ENCODE measurements at regions not wholly inside any gene's neighbourhood (a gene's known extent, or its start where the extent isn't known, plus 50 kb on each side); places are given as distances from the start of the nearest gene placed in this dataset.

DNA sequence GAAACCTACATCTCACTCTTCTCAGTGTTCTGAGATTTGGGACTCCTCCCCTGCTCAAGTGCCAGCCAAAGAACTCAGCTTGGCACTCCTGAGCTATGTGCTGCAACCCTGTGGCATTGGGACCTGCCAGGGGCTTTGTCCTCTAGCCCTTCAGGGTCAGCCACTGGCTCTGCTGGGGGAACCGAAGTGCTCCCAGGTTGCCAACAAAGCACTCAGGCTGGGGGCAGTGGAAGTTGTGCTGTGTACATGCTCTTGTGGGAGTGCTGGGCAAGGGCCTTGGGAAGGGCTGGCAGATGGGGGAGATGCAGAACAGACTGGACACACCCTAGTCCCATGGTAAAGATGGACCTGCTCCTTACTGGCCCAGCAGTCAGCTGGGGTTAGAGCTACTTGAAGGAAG lies 498.6 kb downstream of the CAAP1 start:
- H3K27me3 ChIP-seq (ENCODE audit: insufficient read depth, low read length) = no peaks in the 10 kb centered on the region
- TF ChIP-seq, protein P1, sequence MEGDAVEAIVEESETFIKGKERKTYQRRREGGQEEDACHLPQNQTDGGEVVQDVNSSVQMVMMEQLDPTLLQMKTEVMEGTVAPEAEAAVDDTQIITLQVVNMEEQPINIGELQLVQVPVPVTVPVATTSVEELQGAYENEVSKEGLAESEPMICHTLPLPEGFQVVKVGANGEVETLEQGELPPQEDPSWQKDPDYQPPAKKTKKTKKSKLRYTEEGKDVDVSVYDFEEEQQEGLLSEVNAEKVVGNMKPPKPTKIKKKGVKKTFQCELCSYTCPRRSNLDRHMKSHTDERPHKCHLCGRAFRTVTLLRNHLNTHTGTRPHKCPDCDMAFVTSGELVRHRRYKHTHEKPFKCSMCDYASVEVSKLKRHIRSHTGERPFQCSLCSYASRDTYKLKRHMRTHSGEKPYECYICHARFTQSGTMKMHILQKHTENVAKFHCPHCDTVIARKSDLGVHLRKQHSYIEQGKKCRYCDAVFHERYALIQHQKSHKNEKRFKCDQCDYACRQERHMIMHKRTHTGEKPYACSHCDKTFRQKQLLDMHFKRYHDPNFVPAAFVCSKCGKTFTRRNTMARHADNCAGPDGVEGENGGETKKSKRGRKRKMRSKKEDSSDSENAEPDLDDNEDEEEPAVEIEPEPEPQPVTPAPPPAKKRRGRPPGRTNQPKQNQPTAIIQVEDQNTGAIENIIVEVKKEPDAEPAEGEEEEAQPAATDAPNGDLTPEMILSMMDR (IDR thresholded peaks at IDR 0.05; ENCODE audit: extremely low read depth, low read depth, low read length) = no peak

DNA sequence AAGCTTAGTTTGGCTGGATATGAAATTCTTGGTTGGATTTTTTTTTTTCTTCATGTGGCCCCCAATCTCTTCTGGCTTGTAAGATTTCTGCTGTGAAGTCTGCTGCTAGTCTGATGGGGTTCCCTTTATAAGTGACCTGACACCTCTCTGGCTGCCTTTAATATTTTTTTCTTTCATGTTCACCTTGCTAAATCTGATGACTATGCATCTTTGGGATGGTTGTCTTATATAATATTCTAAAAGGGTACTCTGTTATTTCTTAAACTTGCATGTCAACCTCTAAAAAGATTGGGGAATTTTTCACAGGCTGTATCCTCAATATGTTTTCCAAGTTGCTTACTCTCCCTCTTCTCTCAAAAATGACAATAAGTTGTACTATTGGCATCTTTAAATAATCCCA lies 500.0 kb downstream of the CAAP1 start:
- Histone ChIP-seq H3K27ac (ENCODE audit: low read depth, low read length) (no peak overlapping the region), H4K20me1 (ENCODE audit: insufficient read depth, low read length) (no peaks in the 10 kb centered on the region), H3K79me2 (ENCODE audit: insufficient read depth, low read length) (no peaks in the 10 kb centered on the region), H3K4me2 (ENCODE audit: insufficient read depth, low read length) (no peak overlapping the region), H3K36me3 (ENCODE audit: insufficient read depth, low read length) (no peaks in the 10 kb centered on the region), H3K4me3 (ENCODE audit: insufficient read depth, low read length) (no peak overlapping the region), H3K27me3 (ENCODE audit: insufficient read depth, low read length) (no peaks in the 10 kb centered on the region), H2AFZ (ENCODE audit: low read length) (no peak overlapping the region), H3K9me3 (ENCODE audit: low read depth, low read length) (no peaks in the 10 kb centered on the region), H3K4me1 (ENCODE audit: insufficient read depth, low read length) (no peaks in the 10 kb centered on the region)
- DNase-seq (ENCODE audit: insufficient read length, low spot score, missing footprints) = no peak
- TF ChIP-seq, protein P1 (IDR thresholded peaks at IDR 0.05; ENCODE audit: extremely low read depth, low read depth, low read length) = no peak

More for the DNA sequence above, 498.6 kb downstream of the CAAP1 start:
- Histone ChIP-seq H3K79me2 (ENCODE audit: insufficient read depth, low read length) (no peaks in the 10 kb centered on the region), H4K20me1 (ENCODE audit: insufficient read depth, low read length) (no peaks in the 10 kb centered on the region), H3K4me3 (ENCODE audit: insufficient read depth, low read length) (no peak overlapping the region), H3K9me3 (ENCODE audit: low read depth, low read length) (no peaks in the 10 kb centered on the region), H3K36me3 (ENCODE audit: insufficient read depth, low read length) (no peaks in the 10 kb centered on the region), H3K4me2 (ENCODE audit: insufficient read depth, low read length) (no peak overlapping the region), H3K4me1 (ENCODE audit: insufficient read depth, low read length) (no peaks in the 10 kb centered on the region), H3K27ac (ENCODE audit: low read depth, low read length) (no peak overlapping the region), H2AFZ (ENCODE audit: low read length) (no peak overlapping the region)
- no peak for DNase-seq (ENCODE audit: insufficient read length, low spot score, missing footprints)

DNA sequence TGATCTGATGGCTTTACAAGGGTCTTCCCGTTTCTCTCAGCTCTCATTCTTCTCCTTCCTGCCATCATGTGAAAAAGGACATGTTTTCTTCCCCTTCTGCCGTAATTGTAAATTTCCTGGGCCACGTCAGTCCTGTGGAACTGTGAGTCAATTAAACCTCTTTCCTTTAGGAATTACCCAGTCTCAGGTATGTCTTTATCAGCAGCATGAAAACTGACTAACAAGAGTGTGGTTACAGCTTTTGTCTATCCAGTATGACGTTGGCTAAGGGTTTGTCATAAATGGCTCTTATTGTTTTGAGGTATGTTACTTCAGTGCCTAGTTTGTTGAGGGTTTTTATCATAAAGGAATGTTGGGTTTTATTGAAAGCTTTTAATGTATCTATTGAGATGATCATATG lies 501.6 kb downstream of the CAAP1 start:
- H2AFZ ChIP-seq (ENCODE audit: low read length) = no peak overlapping the region
- DNase-seq (ENCODE audit: insufficient read length, low spot score, missing footprints) = no peak
- no peaks in the 10 kb centered on the region for H3K79me2 ChIP-seq (ENCODE audit: insufficient read depth, low read length)
- no peaks in the 10 kb centered on the region for H3K27me3 ChIP-seq (ENCODE audit: insufficient read depth, low read length)
- no peaks in the 10 kb centered on the region for H3K9me3 ChIP-seq (ENCODE audit: low read depth, low read length)
- TF ChIP-seq, protein P1 (IDR thresholded peaks at IDR 0.05; ENCODE audit: extremely low read depth, low read depth, low read length) = no peak
- H3K27ac ChIP-seq (ENCODE audit: low read depth, low read length) = no peak overlapping the region
- no peaks in the 10 kb centered on the region for H3K36me3 ChIP-seq (ENCODE audit: insufficient read depth, low read length)
- H3K4me3 ChIP-seq (ENCODE audit: insufficient read depth, low read length) = no peak overlapping the region
- no peaks in the 10 kb centered on the region for H3K4me1 ChIP-seq (ENCODE audit: insufficient read depth, low read length)
- no peak overlapping the region for H3K4me2 ChIP-seq (ENCODE audit: insufficient read depth, low read length)
- H4K20me1 ChIP-seq (ENCODE audit: insufficient read depth, low read length) = no peaks in the 10 kb centered on the region

DNA sequence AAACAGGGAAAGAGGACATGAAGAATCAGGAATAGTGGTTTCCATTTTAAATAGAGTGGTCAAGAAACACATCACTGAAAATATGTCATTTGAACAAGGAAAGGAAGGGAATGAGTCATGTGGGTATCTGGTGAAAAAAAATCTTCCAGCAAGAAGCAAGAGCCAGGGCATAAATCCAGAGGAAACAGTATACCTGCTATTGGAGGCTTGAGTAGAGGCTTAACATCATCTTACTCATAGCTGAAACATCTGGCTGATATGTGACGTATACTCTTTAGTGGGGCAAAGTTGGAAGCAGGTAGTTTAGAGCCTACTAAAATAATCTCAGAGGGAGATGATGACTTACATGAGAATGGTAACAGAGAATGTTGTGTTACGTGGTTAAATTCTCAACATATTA lies 517.2 kb downstream of the CAAP1 start:
- no peak for DNase-seq (ENCODE audit: insufficient read length, low spot score, missing footprints)
- TF ChIP-seq, protein P1 (IDR thresholded peaks at IDR 0.05; ENCODE audit: extremely low read depth, low read depth, low read length) = no peak

More for the DNA sequence above, 517.2 kb downstream of the CAAP1 start:
- no peaks in the 10 kb centered on the region for H3K9me3 ChIP-seq (ENCODE audit: low read depth, low read length)
- H3K27ac ChIP-seq (ENCODE audit: low read depth, low read length) = no peak overlapping the region
- no peaks in the 10 kb centered on the region for H4K20me1 ChIP-seq (ENCODE audit: insufficient read depth, low read length)
- no peak overlapping the region for H2AFZ ChIP-seq (ENCODE audit: low read length)
- no peaks in the 10 kb centered on the region for H3K36me3 ChIP-seq (ENCODE audit: insufficient read depth, low read length)
- H3K4me2 ChIP-seq (ENCODE audit: insufficient read depth, low read length) = no peak overlapping the region
- H3K27me3 ChIP-seq (ENCODE audit: insufficient read depth, low read length) = no peaks in the 10 kb centered on the region
- H3K79me2 ChIP-seq (ENCODE audit: insufficient read depth, low read length) = no peaks in the 10 kb centered on the region
- no peaks in the 10 kb centered on the region for H3K4me1 ChIP-seq (ENCODE audit: insufficient read depth, low read length)
- H3K4me3 ChIP-seq (ENCODE audit: insufficient read depth, low read length) = no peak overlapping the region

Data from osteoblast (primary cell).